HG03520 (cell line): ENCODE measurements at regions not wholly inside any gene's neighbourhood (a gene's known extent, or its start where the extent isn't known, plus 50 kb on each side); places are given as distances from the start of the nearest gene placed in this dataset.
"Not testable (repeated sequence)": the region's sequence is repeated elsewhere in the genome, so short reads cannot be mapped to it uniquely, and the experiment has no call there.

Experiments used
- ATAC-seq: cut with Tn5 transposase; IDR thresholded peaks from one replicate; pipeline ENCODE4 v1.9.1; 2021; ENCODE audit warnings: mild to moderate bottlenecking, moderate library complexity; ENCODE audit not compliant: unreplicated experiment

GRCh38 chr10:29698773-29699490 lies 64.2 kb upstream of the SVIL start:
- no peak for ATAC-seq

DNA sequence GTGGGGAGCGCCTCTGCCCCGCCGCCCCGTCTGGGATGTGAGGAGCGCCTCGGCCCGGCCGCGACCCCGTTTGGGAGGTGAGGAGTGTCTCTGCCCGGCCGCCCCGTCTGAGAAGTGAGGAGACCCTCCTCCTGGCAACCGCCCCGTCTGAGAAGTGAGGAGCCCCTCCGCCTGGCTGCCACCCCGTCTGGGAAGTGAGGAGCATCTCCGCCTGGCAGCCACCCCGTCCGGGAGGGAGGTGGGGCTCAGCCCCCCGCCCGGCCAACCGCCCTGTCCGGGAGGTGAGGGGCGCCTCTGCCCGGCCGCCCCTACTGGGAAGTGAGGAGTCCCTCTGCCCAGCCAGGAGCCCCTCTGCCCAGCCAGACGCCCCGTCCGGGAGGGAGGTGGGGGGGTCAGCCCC lies 61.8 kb upstream of the SVIL start:
- not testable (repeated sequence) for ATAC-seq

- ATAC-seq: no peak
These were observed 59.4 kb upstream of the SVIL start for GRCh38 chr10:29694121-29694520.

DNA sequence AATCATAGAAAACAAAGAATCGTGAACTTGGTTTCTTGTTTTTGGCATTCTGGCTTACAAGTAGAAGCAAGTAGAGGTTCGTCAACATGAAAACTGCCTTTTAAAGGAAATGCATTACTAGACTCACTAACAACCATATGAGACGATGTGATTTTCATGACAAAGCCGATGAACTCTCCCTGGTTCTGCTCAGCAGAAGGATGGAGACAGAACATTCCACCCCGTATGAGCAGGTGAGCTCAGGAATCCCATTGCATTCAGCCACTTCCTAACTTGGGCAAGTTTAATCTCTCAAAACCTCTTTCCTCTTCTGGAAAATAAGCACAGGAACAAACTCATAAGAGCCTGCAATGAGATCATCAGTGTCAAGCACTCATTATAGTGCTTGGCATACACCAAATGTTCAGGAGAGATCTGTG lies 57.4 kb upstream of the SVIL start:
- no peak for ATAC-seq

DNA sequence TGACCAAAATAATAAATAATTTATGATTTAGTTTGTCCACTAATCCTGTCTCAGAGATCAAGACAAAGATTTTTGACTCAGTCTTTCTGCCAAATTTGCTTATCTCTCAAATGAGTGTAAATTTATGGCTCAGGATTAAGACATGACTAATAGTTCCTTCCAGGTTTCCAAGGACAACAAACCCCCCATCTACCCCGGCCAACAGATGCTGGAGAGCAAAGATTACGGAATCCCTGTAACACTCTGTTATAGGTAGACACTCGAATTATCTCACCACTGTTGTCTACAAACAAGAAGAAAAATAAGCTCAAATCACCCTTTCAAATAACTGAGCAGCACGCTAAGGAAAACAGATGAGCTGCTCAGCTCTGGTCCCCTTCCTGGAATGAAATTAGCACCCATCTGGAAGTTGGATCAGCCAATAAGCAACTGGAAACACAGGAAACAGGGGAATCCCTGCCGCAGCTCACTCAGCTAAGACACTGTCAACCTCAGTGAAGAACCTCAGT lies 56.8 kb upstream of the SVIL start:
- ATAC-seq: no peak

- no peak for ATAC-seq
These were observed 54.2 kb upstream of the SVIL start for GRCh38 chr10:29689001-29689400.

- ATAC-seq: no peak
These were observed 53.5 kb upstream of the SVIL start for GRCh38 chr10:29688230-29688661.

DNA sequence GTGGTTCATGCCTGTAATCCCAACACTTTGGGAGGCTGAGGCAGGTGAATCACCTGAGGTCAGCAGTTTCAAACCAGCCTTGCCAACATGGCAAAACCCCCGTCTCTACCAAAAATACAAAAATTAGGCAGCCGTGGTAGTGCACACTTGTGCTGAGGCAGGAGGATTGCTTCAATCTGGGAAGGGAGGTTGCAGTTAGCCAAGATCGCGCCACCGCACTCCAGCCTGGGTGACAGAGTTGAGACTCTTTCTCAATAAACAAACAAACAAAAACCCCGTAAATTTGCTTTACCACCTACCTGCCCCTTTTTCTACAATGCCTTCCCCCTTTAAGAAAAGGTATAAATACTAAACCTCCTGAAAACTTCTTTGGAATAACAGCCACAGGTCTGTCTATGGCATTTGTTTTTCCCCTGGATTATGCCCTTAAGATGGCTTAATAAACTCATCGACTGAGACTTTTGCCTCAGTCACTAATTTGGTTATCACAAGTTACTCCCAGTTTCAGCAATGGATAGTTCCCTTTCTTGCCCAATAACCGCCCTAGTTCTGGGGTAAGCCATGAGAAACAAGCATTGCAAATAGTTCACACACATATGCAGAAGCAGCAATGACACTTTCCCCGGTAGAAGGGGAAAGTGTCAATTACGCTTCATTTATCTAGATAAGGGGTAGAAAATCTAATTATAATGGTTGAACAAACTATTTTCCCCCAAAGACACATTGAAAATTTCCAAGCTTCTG lies 52.8 kb upstream of the SVIL start:
- ATAC-seq: no peak

GRCh38 chr10:29685506-29685905 lies 50.7 kb upstream of the SVIL start:
- no peak for ATAC-seq
